Body of pancreas (tissue), 4 donors: ENCODE measurements at regions not wholly inside any gene's neighbourhood (a gene's known extent, or its start where the extent isn't known, plus 50 kb on each side); places are given as distances from the start of the nearest gene placed in this dataset.

Experiments used
- ATAC-seq: fragments of 150-250 bp; one replicate; pipeline ENCODE4 v1.9.1; 2016
- DNase-seq, 4 donors: peaks; one replicate each; pipeline ENCODE4 v3.0.0-alpha.2; 2019
- H3K27ac ChIP-seq, 4 donors: fragments of 200-600 bp; sonication (generic); 1 replicate in 3 of 4; 2 replicates in 1 of 4; pipeline versions ENCODE4 v1.5.1 to v1.6.1; 2016 to 2019; ENCODE audit warnings: mild to moderate bottlenecking in 1 of 4, mixed read lengths in 1 of 4, moderate library complexity in 1 of 4
- H3K27me3 ChIP-seq, 2 donors: fragments of 200-600 bp; sonication (generic); one replicate each; pipeline ENCODE4 v1.6.0; 2016; ENCODE audit warnings: mild to moderate bottlenecking in 1 of 2
- H3K36me3 ChIP-seq, 2 donors: fragments of 200-600 bp; sonication (generic); replicated peaks in 1 of 2; 2 replicates each; pipeline ENCODE4 v1.5.1; 2016; ENCODE audit warnings: low read depth in 2 of 2; ENCODE audit not compliant: insufficient read depth in 1 of 2
- H3K4me1 ChIP-seq: fragments of 200-600 bp; sonication (generic); one replicate; pipeline ENCODE4 v1.6.0; 2016
- H3K4me3 ChIP-seq, 2 donors: fragments of 200-600 bp; sonication (generic); 1 replicate in 1 of 2; 2 replicates in 1 of 2; pipeline ENCODE4 v1.5.1; 2016 to 2019
- H3K9me3 ChIP-seq, 3 donors: fragments of 200-600 bp; sonication (generic); 1 replicate in 2 of 3; 2 replicates in 1 of 3; pipeline ENCODE4 v1.5.1; 2016
- POLR2A ChIP-seq, 3 donors: fragments of 450-650 bp; IDR thresholded peaks; one replicate each; pipeline ENCODE4 v1.6.1; 2016; ENCODE audit warnings: antibody characterized with exemption in 3 of 3, mild to moderate bottlenecking in 2 of 3
- WGBS, 2 donors: methylation state at CpG; one replicate each; pipeline ENCODE4 v1.1.5; 2017; 5-methylcytosine and 5-hydroxymethylcytosine counted together
- intact Hi-C: fragments of 100-400 bp; cut with DNase I; formaldehyde crosslinking; loops from one replicate; pipeline ENCODE4 v1.15.1; 2023
- TF ChIP-seq, protein P1 (sequence below), 7 experiments: fragments of 450-650 bp in 4 of 7; fragments of 200-600 bp in 3 of 7; sonication (generic) in 3 of 7; IDR thresholded peaks; one replicate each; pipeline ENCODE4 v1.5.1; 2016 to 2019; ENCODE audit warnings: antibody characterized with exemption in 7 of 7

DNA sequence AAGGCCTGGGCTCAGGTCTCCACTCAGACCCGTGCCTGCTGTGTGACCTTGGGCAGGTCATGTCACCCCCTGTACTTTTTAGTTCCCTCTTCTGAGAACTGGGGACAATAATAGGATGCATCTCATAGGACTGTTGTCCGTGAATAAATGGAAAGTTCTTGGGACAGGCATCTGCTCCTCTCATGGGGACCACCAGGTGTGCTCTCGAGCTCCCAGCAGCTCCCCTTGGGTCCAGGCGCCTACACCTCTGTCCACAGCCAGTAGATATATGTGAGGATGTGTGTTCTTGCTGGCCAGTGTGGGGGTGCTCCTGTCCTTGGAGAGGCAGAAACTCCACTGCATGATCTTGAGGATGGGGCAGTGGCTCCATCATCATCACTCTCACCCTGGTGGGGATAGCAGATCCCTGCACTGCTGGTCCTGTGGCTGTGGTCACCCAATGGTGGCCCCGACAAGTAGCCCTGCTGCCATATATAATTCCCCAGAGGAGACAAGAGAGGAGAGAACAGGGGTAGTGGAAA, 257.6 kb upstream of the TLE3 start:
- DNase-seq (no peak), ATAC-seq (no peak)
- no peak overlapping the region for H3K4me3 ChIP-seq
- no peaks in the 10 kb centered on the region for H3K9me3 ChIP-seq
- 91 to 93% methylated on average over 5 of the region's 5 CpGs for WGBS, 2 donors
- H3K27me3 ChIP-seq = no peaks in the 10 kb centered on the region
- H3K4me1 ChIP-seq = peaks cover 9% of the 10 kb centered on the region
- TF ChIP-seq, protein P1, sequence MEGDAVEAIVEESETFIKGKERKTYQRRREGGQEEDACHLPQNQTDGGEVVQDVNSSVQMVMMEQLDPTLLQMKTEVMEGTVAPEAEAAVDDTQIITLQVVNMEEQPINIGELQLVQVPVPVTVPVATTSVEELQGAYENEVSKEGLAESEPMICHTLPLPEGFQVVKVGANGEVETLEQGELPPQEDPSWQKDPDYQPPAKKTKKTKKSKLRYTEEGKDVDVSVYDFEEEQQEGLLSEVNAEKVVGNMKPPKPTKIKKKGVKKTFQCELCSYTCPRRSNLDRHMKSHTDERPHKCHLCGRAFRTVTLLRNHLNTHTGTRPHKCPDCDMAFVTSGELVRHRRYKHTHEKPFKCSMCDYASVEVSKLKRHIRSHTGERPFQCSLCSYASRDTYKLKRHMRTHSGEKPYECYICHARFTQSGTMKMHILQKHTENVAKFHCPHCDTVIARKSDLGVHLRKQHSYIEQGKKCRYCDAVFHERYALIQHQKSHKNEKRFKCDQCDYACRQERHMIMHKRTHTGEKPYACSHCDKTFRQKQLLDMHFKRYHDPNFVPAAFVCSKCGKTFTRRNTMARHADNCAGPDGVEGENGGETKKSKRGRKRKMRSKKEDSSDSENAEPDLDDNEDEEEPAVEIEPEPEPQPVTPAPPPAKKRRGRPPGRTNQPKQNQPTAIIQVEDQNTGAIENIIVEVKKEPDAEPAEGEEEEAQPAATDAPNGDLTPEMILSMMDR (IDR thresholded peaks at IDR 0.05) = no peak
- no peak for TF ChIP-seq POLR2A (IDR thresholded peaks at IDR 0.05)
- no peak overlapping the region for H3K27ac ChIP-seq
- H3K36me3 ChIP-seq = no peaks in the 10 kb centered on the region
- intact Hi-C loops = loop anchor here (10.0 kb wide), 1 partner anchor 771 kb away; no protein-coding TSS in a partner anchor

DNA sequence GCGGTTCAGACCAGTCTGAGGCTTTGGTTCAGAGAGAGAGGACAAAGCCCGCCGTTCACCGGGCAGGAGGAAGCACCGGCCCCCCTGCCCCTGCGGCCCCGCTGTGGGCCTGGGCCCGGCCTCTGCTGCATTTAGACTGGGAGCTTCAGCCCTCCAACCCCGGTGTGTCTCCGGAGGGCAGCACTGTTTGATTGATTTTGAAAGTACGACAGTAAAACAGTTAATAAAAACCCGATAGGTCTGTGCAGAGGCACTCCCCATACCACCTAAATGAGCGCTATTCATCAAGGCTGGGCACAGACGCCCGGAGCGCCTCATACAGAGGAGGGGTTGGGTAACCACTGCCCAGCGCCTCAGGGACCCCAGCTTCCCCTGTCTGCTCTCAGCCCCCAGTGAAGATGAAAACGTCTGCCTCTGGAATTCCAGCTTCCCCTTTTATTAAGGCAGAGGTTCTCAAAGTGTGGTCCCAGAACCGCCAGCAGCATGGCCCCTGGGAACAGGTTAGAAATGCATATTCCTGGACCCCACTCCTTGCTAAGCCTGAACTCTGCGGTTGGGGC, 256.7 kb upstream of the TLE3 start:
- Histone ChIP-seq H3K9me3 (no peaks in the 10 kb centered on the region), H3K4me1 (peaks cover 9% of the 10 kb centered on the region), H3K27ac (no peak overlapping the region), H3K27me3 (no peaks in the 10 kb centered on the region), H3K4me3 (no peak overlapping the region), H3K36me3 (no peaks in the 10 kb centered on the region)
- ATAC-seq (no peak), DNase-seq (no peak)
- intact Hi-C loops = loop anchor here (10.0 kb wide), 1 partner anchor 770 kb away; no protein-coding TSS in a partner anchor
- WGBS, 2 donors = 60 to 72% methylated on average over 19 to 20 of the region's 20 CpGs
- TF ChIP-seq POLR2A (IDR thresholded peaks at IDR 0.05) = no peak
- TF ChIP-seq, protein P1 (IDR thresholded peaks at IDR 0.05) = no peak

DNA sequence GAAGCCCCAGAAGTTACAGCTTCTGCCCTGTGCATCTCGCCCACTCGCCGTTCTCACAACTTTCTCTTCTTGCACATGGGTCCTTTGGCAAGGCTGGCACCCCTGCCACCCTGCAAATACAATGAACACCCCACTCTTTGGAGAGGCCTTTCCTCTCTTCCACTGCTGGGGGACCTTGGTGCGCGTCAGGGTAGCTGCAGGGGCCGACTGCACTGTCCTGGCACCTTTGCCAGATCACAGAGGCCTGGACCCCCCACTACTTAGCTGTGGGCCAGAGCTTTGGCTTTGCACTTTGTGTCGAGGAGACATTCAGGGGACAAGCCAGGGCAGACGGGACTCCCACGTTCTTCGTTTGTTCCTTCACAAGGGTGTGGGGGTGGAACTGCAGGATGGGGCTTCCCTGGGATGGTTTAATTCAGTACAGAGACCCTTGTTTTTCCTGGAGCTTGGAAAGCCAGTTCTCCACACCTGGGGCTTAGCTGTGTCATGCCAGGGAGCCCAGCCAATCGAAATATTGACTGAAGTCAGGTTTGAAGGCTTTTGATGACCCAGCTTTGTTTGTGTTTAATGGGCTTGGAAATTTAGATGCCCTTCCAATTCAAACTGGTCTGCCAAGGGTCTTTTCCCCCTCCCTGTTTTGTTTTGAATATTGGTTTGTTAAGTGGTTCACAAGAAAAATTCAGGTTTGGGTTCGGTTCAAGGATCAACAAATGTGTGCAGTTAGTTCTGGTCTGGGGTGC, 256.1 kb upstream of the TLE3 start:
- TF ChIP-seq POLR2A (IDR thresholded peaks at IDR 0.05) = no peak
- TF ChIP-seq, protein P1 (IDR thresholded peaks at IDR 0.05) = no peak
- 71 to 74% methylated on average over 12 of the region's 12 CpGs for WGBS, 2 donors
- Histone ChIP-seq H3K9me3 (no peaks in the 10 kb centered on the region), H3K4me3 (no peak overlapping the region), H3K4me1 (peaks cover 9% of the 10 kb centered on the region), H3K27me3 (no peaks in the 10 kb centered on the region), H3K36me3 (no peaks in the 10 kb centered on the region), H3K27ac (no peak overlapping the region)
- ATAC-seq = no peak
- DNase-seq = peak in 3 of 4 donors; percentile 51 to 65 (median 56)
- intact Hi-C loops = loop anchor here (10.0 kb wide), 1 partner anchor 769 kb away; no protein-coding TSS in a partner anchor

DNA sequence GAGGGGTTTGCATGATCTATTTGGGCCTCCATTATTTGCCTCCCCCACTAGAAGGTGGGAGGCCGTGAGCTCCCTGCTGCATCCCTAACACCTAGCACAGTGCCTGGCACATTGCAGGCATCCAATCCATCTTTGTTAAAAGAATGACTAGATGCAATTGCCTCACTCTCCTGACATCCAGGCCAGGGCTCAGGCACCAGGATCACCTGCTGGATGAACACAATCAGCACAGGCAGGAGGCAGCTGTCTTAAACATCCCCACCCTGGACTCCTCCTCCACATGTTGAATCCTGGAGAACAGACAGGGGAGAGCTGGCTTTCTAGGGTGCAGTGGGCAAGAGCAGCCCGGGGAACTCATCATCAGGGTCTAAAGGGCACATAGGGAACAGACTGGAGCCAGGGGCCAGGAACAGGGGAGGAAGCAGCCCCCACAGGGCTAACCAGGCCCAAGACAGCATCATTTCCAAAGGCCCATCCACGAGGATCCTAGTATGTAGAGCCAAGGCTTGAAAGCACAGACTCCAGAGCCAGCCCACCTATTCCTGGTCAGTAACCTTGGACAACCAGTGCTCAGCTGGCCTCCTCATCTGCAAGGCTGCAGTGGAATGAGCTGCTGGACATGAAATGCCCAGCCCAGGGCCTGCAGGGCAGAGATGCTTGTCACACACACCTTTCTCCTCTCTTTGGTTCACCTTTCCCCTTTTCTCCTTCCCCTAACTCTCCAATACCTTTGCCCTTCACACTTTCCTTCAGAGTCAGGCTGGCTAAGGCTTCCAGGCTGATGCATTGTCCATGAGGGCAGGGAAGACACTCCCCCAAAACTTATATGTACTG, 254.4 kb upstream of the TLE3 start:
- intact Hi-C loops = loop anchor here (10.0 kb wide), 1 partner anchor 767 kb away; no protein-coding TSS in a partner anchor
- Histone ChIP-seq H3K27me3 (no peaks in the 10 kb centered on the region), H3K9me3 (no peaks in the 10 kb centered on the region), H3K27ac (no peak overlapping the region), H3K4me3 (no peak overlapping the region), H3K36me3 (no peaks in the 10 kb centered on the region), H3K4me1 (peaks cover 9% of the 10 kb centered on the region)
- TF ChIP-seq, protein P1 (IDR thresholded peaks at IDR 0.05) = no peak
- TF ChIP-seq POLR2A (IDR thresholded peaks at IDR 0.05) = no peak
- WGBS, 2 donors = 92 to 98% methylated on average over 3 of the region's 3 CpGs
- ATAC-seq = no peak
- no peak for DNase-seq
